ENCODE measurements at regions not wholly inside any gene's neighbourhood (a gene's known extent, or its start where the extent isn't known, plus 50 kb on each side); places are given as distances from the start of the nearest gene placed in this dataset.

- TF ChIP-seq YY1 (IDR thresholded peaks at IDR 0.05; ENCODE audit: insufficient read depth, insufficient read length) (no peak), SUZ12 (IDR thresholded peaks at IDR 0.05; ENCODE audit: extremely low read depth, insufficient read depth, insufficient read length) (no peak), ZNF274 (IDR thresholded peaks at IDR 0.05; ENCODE audit: low read depth, low read length) (no peak)
These were observed 384.5 kb upstream of the KIRREL3 start for GRCh38 chr11:127385071-127385470.
